ENCODE measurements at regions not wholly inside any gene's neighbourhood (a gene's known extent, or its start where the extent isn't known, plus 50 kb on each side); places are given as distances from the start of the nearest gene placed in this dataset.

GRCh38 chr1:190849346-190849745 lies 371.7 kb upstream of the BRINP3 start:
- H3K27ac Mint-ChIP-seq (ENCODE audit: unreplicated experiment), result no peak overlapping the region
- BruUV-seq (replicated peaks), result no TSS peak
- no peaks in the 10 kb centered on the region for H3K9me3 Mint-ChIP-seq (ENCODE audit: low read depth, unreplicated experiment)
- CTCF ChIA-PET, result interaction anchor here (0.6 to 0.9 kb wide), 2 partner anchors 1382 to 1483 kb away, joined by 3 read pairs; no protein-coding TSS in a partner anchor
- DNase-seq, result no peak
- no peaks in the 10 kb centered on the region for H3K27me3 Mint-ChIP-seq (ENCODE audit: unreplicated experiment)
- no peak for TF ChIP-seq CTCF (IDR thresholded peaks at IDR 0.05; ENCODE audit: unreplicated experiment)
- peaks cover 23% of the 10 kb centered on the region for H3K4me1 Mint-ChIP-seq (ENCODE audit: low read depth, unreplicated experiment)
- H3K4me3 Mint-ChIP-seq (ENCODE audit: low read depth, unreplicated experiment), result peak overlapping the region; percentile 50
- no peaks in the 10 kb centered on the region for H3K36me3 Mint-ChIP-seq (ENCODE audit: insufficient read depth, unreplicated experiment)
- intact Hi-C loops (cut with micrococcal nuclease; ENCODE audit: unreplicated experiment), result loop anchor here (10.0 kb wide), 1 partner anchor 785 kb away; no protein-coding TSS in a partner anchor

GRCh38 chr1:190852611-190853010 lies 374.9 kb upstream of the BRINP3 start:
- peaks cover 4% of the 10 kb centered on the region for H3K9me3 Mint-ChIP-seq (ENCODE audit: low read depth, unreplicated experiment)
- no peaks in the 10 kb centered on the region for H3K36me3 Mint-ChIP-seq (ENCODE audit: insufficient read depth, unreplicated experiment)
- H3K27ac Mint-ChIP-seq (ENCODE audit: unreplicated experiment), result no peak overlapping the region
- no peak overlapping the region for H3K4me3 Mint-ChIP-seq (ENCODE audit: low read depth, unreplicated experiment)
- DNase-seq, result no peak
- CTCF ChIA-PET, result no interaction called here
- H3K4me1 Mint-ChIP-seq (ENCODE audit: low read depth, unreplicated experiment), result peaks cover 23% of the 10 kb centered on the region
- intact Hi-C loops (cut with micrococcal nuclease; ENCODE audit: unreplicated experiment), result no loop called here
- H3K27me3 Mint-ChIP-seq (ENCODE audit: unreplicated experiment), result no peaks in the 10 kb centered on the region
- TF ChIP-seq CTCF (IDR thresholded peaks at IDR 0.05; ENCODE audit: unreplicated experiment), result no peak
- BruUV-seq (replicated peaks), result no TSS peak

GRCh38 chr1:190858140-190858539 lies 380.5 kb upstream of the BRINP3 start:
- intact Hi-C loops (cut with micrococcal nuclease; ENCODE audit: unreplicated experiment), result no loop called here
- no peak for DNase-seq
- H3K9me3 Mint-ChIP-seq (ENCODE audit: low read depth, unreplicated experiment), result peaks cover 9% of the 10 kb centered on the region
- BruUV-seq (replicated peaks), result no TSS peak
- no peak overlapping the region for H3K4me3 Mint-ChIP-seq (ENCODE audit: low read depth, unreplicated experiment)
- no peaks in the 10 kb centered on the region for H3K36me3 Mint-ChIP-seq (ENCODE audit: insufficient read depth, unreplicated experiment)
- TF ChIP-seq CTCF (IDR thresholded peaks at IDR 0.05; ENCODE audit: unreplicated experiment), result no peak
- H3K27me3 Mint-ChIP-seq (ENCODE audit: unreplicated experiment), result no peaks in the 10 kb centered on the region
- H3K27ac Mint-ChIP-seq (ENCODE audit: unreplicated experiment), result no peak overlapping the region
- no peaks in the 10 kb centered on the region for H3K4me1 Mint-ChIP-seq (ENCODE audit: low read depth, unreplicated experiment)
- CTCF ChIA-PET, result no interaction called here

- CTCF ChIA-PET, result no interaction called here
- H3K27me3 Mint-ChIP-seq (ENCODE audit: unreplicated experiment), result no peaks in the 10 kb centered on the region
- no peak overlapping the region for H3K4me3 Mint-ChIP-seq (ENCODE audit: low read depth, unreplicated experiment)
- no TSS peak for BruUV-seq (replicated peaks)
- H3K36me3 Mint-ChIP-seq (ENCODE audit: insufficient read depth, unreplicated experiment), result no peaks in the 10 kb centered on the region
- H3K4me1 Mint-ChIP-seq (ENCODE audit: low read depth, unreplicated experiment), result no peaks in the 10 kb centered on the region
- intact Hi-C loops (cut with micrococcal nuclease; ENCODE audit: unreplicated experiment), result no loop called here
- DNase-seq, result no peak
- H3K9me3 Mint-ChIP-seq (ENCODE audit: low read depth, unreplicated experiment), result peaks cover 5% of the 10 kb centered on the region
- no peak for TF ChIP-seq CTCF (IDR thresholded peaks at IDR 0.05; ENCODE audit: unreplicated experiment)
- no peak overlapping the region for H3K27ac Mint-ChIP-seq (ENCODE audit: unreplicated experiment)
These were observed 386.5 kb upstream of the BRINP3 start for GRCh38 chr1:190864013-190864641.

All from Calu3 (cell line).